Mucosa of descending colon (tissue), 3 donors: ENCODE measurements at regions not wholly inside any gene's neighbourhood (a gene's known extent, or its start where the extent isn't known, plus 50 kb on each side); places are given as distances from the start of the nearest gene placed in this dataset.

Experiments used
- ATAC-seq: fragments of 200-7000 bp; cut with Tn5 transposase; one replicate; pipeline ENCODE4 v1.9.1; 2020; ENCODE audit warnings: mild to moderate bottlenecking, moderate library complexity
- DNase-seq, 3 donors: peaks; one replicate each; pipeline ENCODE4 v3.0.0-alpha.2; 2020
- H3K36me3 ChIP-seq: fragments of 200-600 bp; one replicate; pipeline ENCODE4 v1.8.0; 2021; ENCODE audit warnings: low read depth, mild to moderate bottlenecking
- H3K4me1 ChIP-seq: fragments of 200-600 bp; one replicate; pipeline ENCODE4 v1.8.0; 2021; ENCODE audit warnings: low read depth, mild to moderate bottlenecking
- H3K4me3 ChIP-seq: fragments of 200-600 bp; one replicate; pipeline ENCODE4 v1.8.0; 2021; ENCODE audit warnings: mild to moderate bottlenecking
- H3K9me3 ChIP-seq: fragments of 200-600 bp; one replicate; pipeline ENCODE4 v1.8.0; 2021; ENCODE audit warnings: mild to moderate bottlenecking
- CTCF ChIP-seq: fragments of 200-600 bp; IDR thresholded peaks from one replicate; pipeline ENCODE4 v1.8.0; 2022; ENCODE audit warnings: antibody characterized with exemption, mild to moderate bottlenecking
- intact Hi-C, 2 donors: fragments of 100-400 bp; cut with DNase I in 1 of 2; cut with micrococcal nuclease in 1 of 2; formaldehyde crosslinking; loops; one replicate each; pipeline versions ENCODE4 v1.11.0 to v1.11.1; 2022; cut with DNase I, micrococcal nuclease
- donor health status: DM: no; HTN: no; CAD: no; lungs with moderate emphysema.
- donor health status: DM: no; HTN: no; CAD: no.
- donor health status: DM: no; HTN: yes; CAD: no.

- Histone ChIP-seq H3K36me3 (no peaks in the 10 kb centered on the region), H3K9me3 (no peaks in the 10 kb centered on the region), H3K4me3 (no peak overlapping the region), H3K4me1 (peaks cover 11% of the 10 kb centered on the region)
- intact Hi-C loops, result no loop called here
- ATAC-seq (no peak), DNase-seq (no peak)
- no peak for TF ChIP-seq CTCF
Measured at GRCh38 chr10:44326474-44327030, 58.3 kb downstream of the CXCL12 start.

- Histone ChIP-seq H3K4me3 (no peak overlapping the region), H3K36me3 (no peaks in the 10 kb centered on the region), H3K9me3 (no peaks in the 10 kb centered on the region), H3K4me1 (peaks cover 11% of the 10 kb centered on the region)
- intact Hi-C loops, result no loop called here
- DNase-seq (no peak), ATAC-seq (no peak)
- TF ChIP-seq CTCF, result no peak
Measured at GRCh38 chr10:44325596-44326307, 59.1 kb downstream of the CXCL12 start.

GRCh38 chr10:44325157-44325556 is 59.7 kb downstream of the CXCL12 start:
- intact Hi-C loops, result no loop called here
- Histone ChIP-seq H3K9me3 (no peaks in the 10 kb centered on the region), H3K4me3 (no peak overlapping the region), H3K4me1 (peaks cover 11% of the 10 kb centered on the region), H3K36me3 (no peaks in the 10 kb centered on the region)
- ATAC-seq (peak; percentile 99), DNase-seq (peak in 1 of 3 donors; percentile 84)
- no peak for TF ChIP-seq CTCF

- Histone ChIP-seq H3K36me3 (no peaks in the 10 kb centered on the region), H3K4me1 (peaks cover 11% of the 10 kb centered on the region), H3K9me3 (no peaks in the 10 kb centered on the region), H3K4me3 (no peak overlapping the region)
- no peak for DNase-seq
- intact Hi-C loops, result no loop called here
- ATAC-seq, result no peak
- no peak for TF ChIP-seq CTCF
Measured at GRCh38 chr10:44323838-44324237, 61.1 kb downstream of the CXCL12 start.

GRCh38 chr10:44322137-44322536 is 62.8 kb downstream of the CXCL12 start:
- Histone ChIP-seq H3K4me3 (no peak overlapping the region), H3K36me3 (no peaks in the 10 kb centered on the region), H3K4me1 (peaks cover 11% of the 10 kb centered on the region), H3K9me3 (no peaks in the 10 kb centered on the region)
- DNase-seq (no peak), ATAC-seq (no peak)
- TF ChIP-seq CTCF, result no peak
- intact Hi-C loops, result no loop called here
